SK-N-SH (cell line): ENCODE measurements at regions not wholly inside any gene's neighbourhood (a gene's known extent, or its start where the extent isn't known, plus 50 kb on each side); places are given as distances from the start of the nearest gene placed in this dataset.
A peak's percentile ranks its signal among the peaks of the same experiment; 100 is the strongest.

ENCODE experiments used
- CTCF ChIA-PET: fragments of 300-600, 350-600 bp; formaldehyde crosslinking; extraction: SDS; loops from one replicate; lab custom pipeline; 2021; lab: Yijun Ruan, JAX
- POLR2A ChIA-PET: fragments of 350-600 bp; sonication (Branson Sonifier 250); formaldehyde crosslinking; extraction: SDS; loops from one replicate; lab custom pipeline; 2020; ENCODE audit warnings: antibody characterized with exemption, inconsistent platforms; lab: Yijun Ruan, JAX
- DNase-seq: peaks from one replicate; pipeline ENCODE4 v3.0.0; 2012
- H2AFZ ChIP-seq: fragments of 200-600 bp; sonication (generic); 2 replicates; pipeline ENCODE4 v1.8.1; 2016; ENCODE audit warnings: antibody characterized with exemption, mild to moderate bottlenecking, low read depth
- H3F3A ChIP-seq: fragments of 200-600 bp; sonication (generic); replicated peaks from 2 replicates; pipeline ENCODE3; 2016; ENCODE audit warnings: antibody characterized with exemption, mild to moderate bottlenecking; ENCODE audit not compliant: insufficient read depth
- H3K27ac ChIP-seq, 2 experiments: fragments of 200-500 bp in 1 of 2; fragments of 200-600 bp in 1 of 2; sonication (Bioruptor generic) in 1 of 2; sonication (generic), shearing (Covaris generic) in 1 of 2; 2 replicates each; pipeline versions ENCODE4 v1.5.1 to v1.6.1; 2014 to 2016; ENCODE audit warnings: low read depth in 2 of 2, inconsistent platforms in 1 of 2, low read length in 1 of 2, mild to moderate bottlenecking in 1 of 2, mixed read lengths in 1 of 2
- H3K27me3 ChIP-seq: fragments of 200-600 bp; sonication (generic), shearing (Covaris generic); 2 replicates; pipeline ENCODE4 v1.6.1; 2016; ENCODE audit warnings: mixed run types; ENCODE audit not compliant: insufficient read depth
- H3K36me3 ChIP-seq, 2 experiments: fragments of 200-500 bp in 1 of 2; fragments of 200-600 bp in 1 of 2; sonication (Bioruptor generic) in 1 of 2; sonication (generic) in 1 of 2; replicated peaks in 1 of 2; 2 replicates each; pipeline versions ENCODE3 to v1.5.1; 2014 to 2016; ENCODE audit warnings: low read length in 1 of 2, mild to moderate bottlenecking in 1 of 2; ENCODE audit not compliant: insufficient read depth in 2 of 2, control insufficient read depth in 1 of 2
- H3K4me1 ChIP-seq, 2 experiments: fragments of 200-500 bp in 1 of 2; fragments of 200-600 bp in 1 of 2; sonication (Bioruptor generic) in 1 of 2; sonication (generic), shearing (Covaris generic) in 1 of 2; 2 replicates each; pipeline versions ENCODE4 v1.5.1 to v1.6.1; 2014 to 2016; ENCODE audit warnings: low read depth in 1 of 2, low read length in 1 of 2, mixed run types in 1 of 2; ENCODE audit not compliant: insufficient read depth in 2 of 2, control insufficient read depth in 1 of 2
- H3K4me2 ChIP-seq: fragments of 200-600 bp; sonication (generic), shearing (Covaris generic); 2 replicates; pipeline ENCODE4 v1.6.1; 2017; ENCODE audit warnings: mixed run types
- H3K4me3 ChIP-seq, 2 experiments: fragments of 200-500 bp in 1 of 2; fragments of 200-600 bp in 1 of 2; sonication (Bioruptor generic) in 1 of 2; sonication (generic), shearing (Covaris generic) in 1 of 2; 2 replicates each; pipeline versions ENCODE4 v1.5.1 to v1.8.1; 2014 to 2016; ENCODE audit warnings: low read depth in 2 of 2, inconsistent platforms in 1 of 2, low read length in 1 of 2, mild to moderate bottlenecking in 1 of 2, mixed read lengths in 1 of 2, moderate library complexity in 1 of 2
- H3K79me2 ChIP-seq: fragments of 200-600 bp; sonication (generic); 2 replicates; pipeline ENCODE4 v1.8.1; 2017; ENCODE audit warnings: mild to moderate bottlenecking; ENCODE audit not compliant: insufficient read depth
- H3K9ac ChIP-seq: fragments of 200-600 bp; sonication (generic); 2 replicates; pipeline ENCODE4 v1.6.1; 2017; ENCODE audit warnings: mixed run types
- H3K9me2 ChIP-seq: fragments of 200-600 bp; sonication (generic); 2 replicates; pipeline ENCODE4 v1.6.1; 2017; ENCODE audit warnings: mixed run types
- H3K9me3 ChIP-seq: fragments of 200-600 bp; sonication (generic); 2 replicates; pipeline ENCODE4 v1.6.1; 2017; ENCODE audit warnings: mixed run types, mild to moderate bottlenecking, moderate library complexity
- H4K20me1 ChIP-seq: fragments of 200-600 bp; sonication (generic); 2 replicates; pipeline ENCODE4 v1.6.1; 2017; ENCODE audit warnings: mild to moderate bottlenecking, mixed run types; ENCODE audit not compliant: insufficient read depth
- CHD2 ChIP-seq: fragments of 150-350 bp; IDR thresholded peaks from 2 replicates; pipeline ENCODE4 v1.6.1; 2018; ENCODE audit warnings: low read length; ENCODE audit not compliant: partially characterized antibody
- CTCF ChIP-seq: fragments of 200-600 bp; sonication (generic); IDR thresholded peaks from 2 replicates; pipeline ENCODE4 v1.6.1; 2017; ENCODE audit warnings: antibody characterized with exemption, mild to moderate bottlenecking, moderate library complexity
- EZH2phosphoT487 ChIP-seq: fragments of 200-600 bp; sonication (generic); IDR thresholded peaks from 2 replicates; pipeline ENCODE4 v1.6.1; 2017; ENCODE audit warnings: low read depth, mixed run types, mild to moderate bottlenecking, antibody characterized with exemption, moderate library complexity, borderline replicate concordance
- FOSL2 ChIP-seq: IDR thresholded peaks from 2 replicates; pipeline ENCODE4 v1.4.0; 2012; ENCODE audit warnings: low read depth, mild to moderate bottlenecking, moderate library complexity, borderline replicate concordance
- FOXJ3 ChIP-seq: sonication (generic); formaldehyde crosslinking; IDR thresholded peaks from 2 replicates; pipeline ENCODE4 v1.5.1; 2020; ENCODE audit warnings: mild to moderate bottlenecking, missing genetic modification reagents
- FOXM1 ChIP-seq: IDR thresholded peaks from 2 replicates; pipeline ENCODE4 v1.4.0; 2012; ENCODE audit warnings: low read depth, mild to moderate bottlenecking
- GABPA ChIP-seq: IDR thresholded peaks from 2 replicates; pipeline ENCODE4 v1.4.0; 2012; ENCODE audit warnings: low read depth, mild to moderate bottlenecking
- MAX ChIP-seq: IDR thresholded peaks from 2 replicates; pipeline ENCODE4 v1.4.0; 2012; ENCODE audit warnings: low read depth
- MXI1 ChIP-seq: IDR thresholded peaks from 2 replicates; pipeline ENCODE4 v1.6.1; 2012; ENCODE audit warnings: mild to moderate bottlenecking, low read depth, low read length, improper control_type of control experiment
- RAD21 ChIP-seq: IDR thresholded peaks from 2 replicates; pipeline ENCODE4 v1.6.1; 2012; ENCODE audit warnings: mild to moderate bottlenecking, low read length
- SIN3A ChIP-seq: IDR thresholded peaks from 2 replicates; pipeline ENCODE4 v1.6.1; 2012; ENCODE audit warnings: low read depth, mild to moderate bottlenecking, low read length, moderate library complexity, borderline replicate concordance
- SMC3 ChIP-seq: IDR thresholded peaks from 2 replicates; pipeline ENCODE4 v1.6.1; 2012; ENCODE audit warnings: low read depth, low read length, improper control_type of control experiment
- TAF1 ChIP-seq: IDR thresholded peaks from 2 replicates; pipeline ENCODE4 v1.6.1; 2012; ENCODE audit warnings: low read depth, mild to moderate bottlenecking, low read length, moderate library complexity, borderline replicate concordance
- TCF12 ChIP-seq: IDR thresholded peaks from 2 replicates; pipeline ENCODE4 v1.4.0; 2012
- TEAD4 ChIP-seq: IDR thresholded peaks from 2 replicates; pipeline ENCODE4 v1.4.0; 2012; ENCODE audit warnings: mild to moderate bottlenecking, borderline replicate concordance; ENCODE audit not compliant: insufficient read depth
- USF2 ChIP-seq: fragments of 150-350 bp; IDR thresholded peaks from 2 replicates; pipeline ENCODE4 v1.6.1; 2017; ENCODE audit warnings: antibody characterized with exemption, low read length, low read depth, borderline replicate concordance
- YY1 ChIP-seq: IDR thresholded peaks from 2 replicates; pipeline ENCODE4 v1.4.0; 2012; ENCODE audit warnings: low read depth, mild to moderate bottlenecking
- WGBS: methylation state at CpG from one replicate; pipeline ENCODE4 v1.1.6; 2017; ENCODE audit warnings: low lambda C conversion rate; 5-methylcytosine and 5-hydroxymethylcytosine counted together
- TF ChIP-seq, protein P1 (sequence below): IDR thresholded peaks from 2 replicates; pipeline ENCODE4; 2012
- TF ChIP-seq, protein P2 (sequence below): fragments of 150-350 bp; IDR thresholded peaks from 2 replicates; pipeline ENCODE4 v1.6.1; 2016; ENCODE audit warnings: mild to moderate bottlenecking, low read depth, low read length

DNA sequence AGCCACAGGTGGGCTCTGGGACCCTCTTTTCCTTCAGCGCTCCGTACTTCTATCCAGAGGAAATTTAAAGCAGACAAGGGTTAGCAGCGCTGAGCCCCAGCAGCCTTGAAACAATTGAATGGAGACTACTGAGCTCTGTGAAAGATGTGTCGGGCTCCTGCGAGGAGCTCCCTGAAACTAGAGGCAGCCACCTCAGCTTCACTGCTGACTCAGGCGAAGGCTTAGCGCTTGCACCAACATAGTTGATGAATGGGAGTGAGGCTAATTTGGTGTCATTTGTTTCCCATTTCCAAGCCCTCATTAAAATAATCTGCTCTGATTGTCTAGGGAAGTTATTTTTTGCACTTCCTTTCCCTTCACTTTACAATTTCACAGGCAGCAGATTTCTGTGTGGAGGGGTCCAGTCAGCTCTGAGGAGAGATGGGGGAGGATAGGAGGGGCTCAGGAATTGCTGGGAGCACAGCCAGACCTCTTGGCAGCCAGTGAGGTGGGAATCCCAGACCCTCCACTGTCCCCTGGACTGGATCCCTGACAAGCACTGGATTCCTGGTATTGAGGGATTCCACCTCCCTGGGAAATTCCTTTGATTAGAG, 398.9 kb upstream of the PLXNA2 start:
- no peaks in the 10 kb centered on the region for H3K9me3 ChIP-seq
- no peak overlapping the region for H3K4me3 ChIP-seq
- H3K79me2 ChIP-seq: no peaks in the 10 kb centered on the region
- TF ChIP-seq TAF1: no peak
- TF ChIP-seq TEAD4: no peak
- no peak for TF ChIP-seq FOXM1
- TF ChIP-seq, protein P1, sequence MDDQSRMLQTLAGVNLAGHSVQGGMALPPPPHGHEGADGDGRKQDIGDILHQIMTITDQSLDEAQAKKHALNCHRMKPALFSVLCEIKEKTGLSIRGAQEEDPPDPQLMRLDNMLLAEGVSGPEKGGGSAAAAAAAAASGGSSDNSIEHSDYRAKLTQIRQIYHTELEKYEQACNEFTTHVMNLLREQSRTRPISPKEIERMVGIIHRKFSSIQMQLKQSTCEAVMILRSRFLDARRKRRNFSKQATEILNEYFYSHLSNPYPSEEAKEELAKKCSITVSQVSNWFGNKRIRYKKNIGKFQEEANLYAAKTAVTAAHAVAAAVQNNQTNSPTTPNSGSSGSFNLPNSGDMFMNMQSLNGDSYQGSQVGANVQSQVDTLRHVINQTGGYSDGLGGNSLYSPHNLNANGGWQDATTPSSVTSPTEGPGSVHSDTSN: no peak
- TF ChIP-seq CHD2: no peak
- no peak for TF ChIP-seq SIN3A
- TF ChIP-seq SMC3: no peak
- TF ChIP-seq FOXJ3 (CRISPR knock-in tag): no peak
- TF ChIP-seq MAX: no peak
- TF ChIP-seq, protein P2, sequence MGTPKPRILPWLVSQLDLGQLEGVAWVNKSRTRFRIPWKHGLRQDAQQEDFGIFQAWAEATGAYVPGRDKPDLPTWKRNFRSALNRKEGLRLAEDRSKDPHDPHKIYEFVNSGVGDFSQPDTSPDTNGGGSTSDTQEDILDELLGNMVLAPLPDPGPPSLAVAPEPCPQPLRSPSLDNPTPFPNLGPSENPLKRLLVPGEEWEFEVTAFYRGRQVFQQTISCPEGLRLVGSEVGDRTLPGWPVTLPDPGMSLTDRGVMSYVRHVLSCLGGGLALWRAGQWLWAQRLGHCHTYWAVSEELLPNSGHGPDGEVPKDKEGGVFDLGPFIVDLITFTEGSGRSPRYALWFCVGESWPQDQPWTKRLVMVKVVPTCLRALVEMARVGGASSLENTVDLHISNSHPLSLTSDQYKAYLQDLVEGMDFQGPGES: no peak
- TF ChIP-seq USF2: no peak
- TF ChIP-seq CTCF: no peak
- no peak for TF ChIP-seq GABPA
- TF ChIP-seq EZH2phosphoT487: no peak
- TF ChIP-seq RAD21: no peak
- no peak for TF ChIP-seq FOSL2
- no peak for TF ChIP-seq TCF12
- no peak for TF ChIP-seq YY1
- TF ChIP-seq MXI1: no peak
- peak overlapping the region in 1 of 2 experiments; percentile 29; a peak in 1 of 4 replicates for H3K27ac ChIP-seq
- H3K4me2 ChIP-seq: no peak overlapping the region
- DNase-seq: no peak
- H3K27me3 ChIP-seq: no peaks in the 10 kb centered on the region
- no peak overlapping the region for H2AFZ ChIP-seq
- 91% methylated on average over 7 of the region's 7 CpGs for WGBS
- H4K20me1 ChIP-seq: no peaks in the 10 kb centered on the region
- ChIA-PET CTCF (interaction anchor here (1.0 to 3.0 kb wide), 2 partner anchors 9 to 712 kb away, joined by 3 to 21 read pairs; no protein-coding TSS in a partner anchor), POLR2A (no interaction called here)
- no peaks in the 10 kb centered on the region for H3K9me2 ChIP-seq
- H3K9ac ChIP-seq: no peak overlapping the region
- H3K36me3 ChIP-seq: no peaks in the 10 kb centered on the region
- peaks cover 0 to 22% of the 10 kb centered on the region in 2 experiments; a peak in 2 of 4 replicates for H3K4me1 ChIP-seq
- no peaks in the 10 kb centered on the region for H3F3A ChIP-seq
